ENCODE measurements at regions not wholly inside any gene's neighbourhood (a gene's known extent, or its start where the extent isn't known, plus 50 kb on each side); places are given as distances from the start of the nearest gene placed in this dataset.

DNA sequence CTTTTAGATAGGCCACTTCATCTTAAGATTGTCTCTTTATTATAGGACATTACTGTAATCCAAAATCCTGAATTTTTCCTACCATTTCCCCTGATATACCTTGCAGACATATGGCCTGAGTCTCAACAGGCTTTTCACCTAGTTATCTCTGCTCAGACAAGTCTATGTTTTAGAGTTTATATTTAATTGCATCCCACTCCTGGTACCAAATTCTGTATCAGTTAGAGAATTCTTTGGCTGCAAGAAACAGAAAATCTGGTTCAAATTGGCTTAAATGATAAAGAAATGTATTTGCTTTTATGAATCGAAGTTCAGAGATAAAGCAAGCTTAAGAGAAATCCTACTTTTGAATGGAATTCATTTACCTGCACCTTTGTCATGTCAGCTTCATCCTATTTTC lies 102.2 kb upstream of the OSMR start:
- peaks cover 7% of the 10 kb centered on the region for H3K36me3 Mint-ChIP-seq (ENCODE audit: unreplicated experiment)
- H3K4me3 Mint-ChIP-seq (ENCODE audit: unreplicated experiment): no peak overlapping the region
- DNase-seq: no peak
- H3K27me3 Mint-ChIP-seq (ENCODE audit: unreplicated experiment): no peaks in the 10 kb centered on the region
- H3K4me1 Mint-ChIP-seq (ENCODE audit: low read depth, unreplicated experiment): no peaks in the 10 kb centered on the region
- peaks cover under 1% of the 10 kb centered on the region for H3K9me3 Mint-ChIP-seq (ENCODE audit: unreplicated experiment)
- TF ChIP-seq, protein P1, sequence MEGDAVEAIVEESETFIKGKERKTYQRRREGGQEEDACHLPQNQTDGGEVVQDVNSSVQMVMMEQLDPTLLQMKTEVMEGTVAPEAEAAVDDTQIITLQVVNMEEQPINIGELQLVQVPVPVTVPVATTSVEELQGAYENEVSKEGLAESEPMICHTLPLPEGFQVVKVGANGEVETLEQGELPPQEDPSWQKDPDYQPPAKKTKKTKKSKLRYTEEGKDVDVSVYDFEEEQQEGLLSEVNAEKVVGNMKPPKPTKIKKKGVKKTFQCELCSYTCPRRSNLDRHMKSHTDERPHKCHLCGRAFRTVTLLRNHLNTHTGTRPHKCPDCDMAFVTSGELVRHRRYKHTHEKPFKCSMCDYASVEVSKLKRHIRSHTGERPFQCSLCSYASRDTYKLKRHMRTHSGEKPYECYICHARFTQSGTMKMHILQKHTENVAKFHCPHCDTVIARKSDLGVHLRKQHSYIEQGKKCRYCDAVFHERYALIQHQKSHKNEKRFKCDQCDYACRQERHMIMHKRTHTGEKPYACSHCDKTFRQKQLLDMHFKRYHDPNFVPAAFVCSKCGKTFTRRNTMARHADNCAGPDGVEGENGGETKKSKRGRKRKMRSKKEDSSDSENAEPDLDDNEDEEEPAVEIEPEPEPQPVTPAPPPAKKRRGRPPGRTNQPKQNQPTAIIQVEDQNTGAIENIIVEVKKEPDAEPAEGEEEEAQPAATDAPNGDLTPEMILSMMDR (IDR thresholded peaks at IDR 0.05; ENCODE audit: partially characterized antibody, unreplicated experiment): no peak
- no peak overlapping the region for H3K27ac Mint-ChIP-seq (ENCODE audit: unreplicated experiment)

DNA sequence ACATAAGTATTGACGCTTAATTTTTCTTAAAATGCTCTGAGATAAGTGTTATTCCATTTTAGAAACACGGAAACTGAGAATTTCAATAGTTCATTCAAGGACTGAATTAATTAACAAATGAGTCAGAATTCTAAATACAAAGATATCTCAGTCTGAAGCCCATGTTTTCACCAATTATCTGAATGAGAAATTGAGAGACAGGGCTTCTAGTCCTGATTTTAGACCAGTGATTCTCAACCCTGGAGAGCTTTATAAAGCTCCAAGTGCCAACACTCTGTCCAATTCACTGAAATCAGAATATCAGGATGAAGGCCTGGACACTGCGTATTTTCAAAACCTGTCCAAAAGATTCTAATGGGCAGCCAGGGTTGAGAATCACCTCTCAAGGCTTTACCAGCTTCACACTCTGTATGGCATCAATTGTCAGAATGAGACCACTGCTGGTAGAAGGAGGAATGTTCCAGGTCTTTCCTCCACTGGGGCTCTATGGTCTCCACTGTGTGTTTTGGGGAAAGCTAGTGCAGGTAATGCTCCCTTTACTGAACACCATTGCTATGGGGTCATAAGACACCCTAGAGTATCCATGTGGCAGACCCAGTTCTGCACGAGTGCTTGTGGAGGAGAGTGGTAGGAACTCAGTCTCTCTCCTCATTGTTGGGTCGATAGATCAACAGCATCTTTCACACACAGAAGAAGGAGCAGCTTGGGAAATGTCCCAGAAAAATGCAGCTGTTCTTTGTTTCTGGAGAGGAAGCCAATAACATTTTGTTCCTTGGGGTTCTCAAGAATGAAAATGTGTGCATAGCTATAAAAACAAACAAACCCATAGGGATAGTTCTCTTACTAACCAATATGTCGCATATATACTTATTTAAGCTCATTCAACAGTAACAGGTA lies 99.7 kb upstream of the OSMR start:
- TF ChIP-seq, protein P1 (IDR thresholded peaks at IDR 0.05; ENCODE audit: partially characterized antibody, unreplicated experiment): no peak
- DNase-seq: no peak
- no peak overlapping the region for H3K27ac Mint-ChIP-seq (ENCODE audit: unreplicated experiment)
- H3K9me3 Mint-ChIP-seq (ENCODE audit: unreplicated experiment): no peaks in the 10 kb centered on the region
- H3K4me1 Mint-ChIP-seq (ENCODE audit: low read depth, unreplicated experiment): no peaks in the 10 kb centered on the region
- no peak overlapping the region for H3K4me3 Mint-ChIP-seq (ENCODE audit: unreplicated experiment)
- H3K36me3 Mint-ChIP-seq (ENCODE audit: unreplicated experiment): peaks cover 7% of the 10 kb centered on the region
- no peaks in the 10 kb centered on the region for H3K27me3 Mint-ChIP-seq (ENCODE audit: unreplicated experiment)

DNA sequence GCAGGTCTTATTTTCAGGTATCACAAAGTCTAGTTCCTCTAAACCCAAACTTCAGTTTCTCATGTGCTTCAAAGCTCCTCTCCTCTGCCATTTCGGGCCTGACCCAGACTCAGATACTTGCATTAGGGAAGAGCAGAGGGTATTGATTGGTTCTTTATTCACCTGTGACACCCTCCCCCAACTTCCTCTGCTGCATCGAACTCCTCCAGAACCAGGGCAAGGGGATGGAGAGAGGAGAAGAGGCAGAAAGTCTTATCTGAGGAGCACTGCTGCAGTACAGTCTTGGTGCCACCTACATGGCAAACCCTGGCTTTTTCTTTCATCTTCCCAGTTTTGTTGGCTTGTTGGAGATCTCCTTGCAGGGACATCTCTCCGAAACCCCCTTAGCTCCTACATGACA lies 96.0 kb upstream of the OSMR start:
- Mint-ChIP-seq H3K4me1 (ENCODE audit: low read depth, unreplicated experiment) (no peaks in the 10 kb centered on the region), H3K27me3 (ENCODE audit: unreplicated experiment) (no peaks in the 10 kb centered on the region), H3K4me3 (ENCODE audit: unreplicated experiment) (no peak overlapping the region), H3K36me3 (ENCODE audit: unreplicated experiment) (no peaks in the 10 kb centered on the region), H3K27ac (ENCODE audit: unreplicated experiment) (no peak overlapping the region), H3K9me3 (ENCODE audit: unreplicated experiment) (no peaks in the 10 kb centered on the region)
- TF ChIP-seq, protein P1 (IDR thresholded peaks at IDR 0.05; ENCODE audit: partially characterized antibody, unreplicated experiment): no peak
- DNase-seq: no peak

DNA sequence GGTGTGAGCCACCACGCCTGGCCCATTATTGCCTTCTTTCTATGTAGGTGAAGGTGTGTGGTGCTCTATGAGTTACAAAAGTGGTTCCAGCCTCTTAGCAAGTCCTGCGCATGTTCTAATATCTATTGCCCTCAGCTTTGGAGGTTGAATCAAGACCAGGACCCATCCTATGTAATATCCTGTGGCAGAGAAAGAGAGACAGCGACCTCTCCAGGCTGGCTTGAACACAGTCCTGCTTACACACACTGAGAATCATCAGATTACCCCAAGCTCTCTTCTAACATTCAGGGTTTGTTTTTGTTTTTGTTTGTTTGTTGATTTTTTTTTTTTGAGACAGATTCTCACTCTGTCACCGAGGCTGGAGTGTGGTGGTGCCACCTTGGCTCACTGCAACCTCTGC lies 94.7 kb upstream of the OSMR start:
- H3K4me1 Mint-ChIP-seq (ENCODE audit: low read depth, unreplicated experiment): no peaks in the 10 kb centered on the region
- H3K36me3 Mint-ChIP-seq (ENCODE audit: unreplicated experiment): no peaks in the 10 kb centered on the region
- H3K4me3 Mint-ChIP-seq (ENCODE audit: unreplicated experiment): no peak overlapping the region
- TF ChIP-seq, protein P1 (IDR thresholded peaks at IDR 0.05; ENCODE audit: partially characterized antibody, unreplicated experiment): no peak
- H3K27ac Mint-ChIP-seq (ENCODE audit: unreplicated experiment): no peak overlapping the region
- peaks cover 2% of the 10 kb centered on the region for H3K9me3 Mint-ChIP-seq (ENCODE audit: unreplicated experiment)
- no peak for DNase-seq
- no peaks in the 10 kb centered on the region for H3K27me3 Mint-ChIP-seq (ENCODE audit: unreplicated experiment)

DNA sequence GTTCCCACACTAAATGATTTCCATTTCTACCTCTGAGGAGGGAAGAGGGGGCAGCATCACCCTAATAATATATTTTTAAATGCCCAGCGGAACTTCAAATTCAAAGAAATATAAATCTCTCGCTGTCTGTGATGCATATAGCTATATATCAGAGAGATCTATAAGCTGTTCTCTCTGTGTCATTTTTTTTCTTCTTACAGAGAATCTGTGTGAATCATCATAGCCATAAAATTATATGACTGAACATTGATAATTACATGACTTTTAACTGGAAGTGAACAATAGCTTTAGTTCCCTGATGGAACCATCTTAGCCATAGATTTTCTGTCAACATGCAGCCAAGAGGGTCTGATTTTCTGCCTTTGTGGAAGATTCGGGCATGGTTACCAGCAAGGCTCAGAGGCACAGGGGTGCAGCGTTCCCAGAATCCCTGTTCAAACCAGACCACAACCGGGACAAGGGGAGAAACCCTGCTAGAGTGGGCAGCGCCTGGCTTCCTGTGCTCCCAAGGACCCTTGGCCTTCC lies 93.7 kb upstream of the OSMR start:
- H3K4me1 Mint-ChIP-seq (ENCODE audit: low read depth, unreplicated experiment): no peaks in the 10 kb centered on the region
- H3K36me3 Mint-ChIP-seq (ENCODE audit: unreplicated experiment): no peaks in the 10 kb centered on the region
- H3K27me3 Mint-ChIP-seq (ENCODE audit: unreplicated experiment): no peaks in the 10 kb centered on the region
- H3K9me3 Mint-ChIP-seq (ENCODE audit: unreplicated experiment): peaks cover 2% of the 10 kb centered on the region
- DNase-seq: no peak
- no peak overlapping the region for H3K4me3 Mint-ChIP-seq (ENCODE audit: unreplicated experiment)
- TF ChIP-seq, protein P1 (IDR thresholded peaks at IDR 0.05; ENCODE audit: partially characterized antibody, unreplicated experiment): no peak
- H3K27ac Mint-ChIP-seq (ENCODE audit: unreplicated experiment): no peak overlapping the region

Measured in glutamatergic neuron (in vitro differentiated cells).